ENCODE measurements at regions not wholly inside any gene's neighbourhood (a gene's known extent, or its start where the extent isn't known, plus 50 kb on each side); places are given as distances from the start of the nearest gene placed in this dataset.

- no peak for TF ChIP-seq POLR2A (IDR thresholded peaks at IDR 0.05)
- no peak for TF ChIP-seq CTCF (IDR thresholded peaks at IDR 0.05)
These were observed 820.8 kb upstream of the FAM98A start for GRCh38 chr2:34419856-34420255.

All from uterus (tissue), 2 donors.